Common myeloid progenitor, CD34-positive (primary cell): ENCODE measurements at regions not wholly inside any gene's neighbourhood (a gene's known extent, or its start where the extent isn't known, plus 50 kb on each side); places are given as distances from the start of the nearest gene placed in this dataset.

Experiments
- CTCF ChIA-PET: fragments of 350-600 bp; sonication (Branson Sonifier 250); formaldehyde crosslinking; loops from one replicate; lab custom pipeline; 2021; ENCODE audit warnings: antibody characterized with exemption; lab: Charles Lee
- POLR2A ChIA-PET: fragments of 350-600 bp; sonication (Branson Sonifier 250); formaldehyde crosslinking; loops from one replicate; lab custom pipeline; 2021; ENCODE audit warnings: antibody characterized with exemption; lab: Charles Lee
- DNase-seq, 3 donors: peaks; one replicate each; pipeline versions ENCODE4 v3.0.0 to v3.0.0-alpha.2; 2013
- H3K27ac ChIP-seq, 2 experiments: 1 replicate in 1 of 2; 2 replicates in 1 of 2; pipeline ENCODE4 v1.7.0; 2013; ENCODE audit warnings: inconsistent platforms in 2 of 2, low read length in 2 of 2, mild to moderate bottlenecking in 2 of 2, low read depth in 1 of 2, moderate library complexity in 1 of 2; ENCODE audit not compliant: severe bottlenecking in 2 of 2, insufficient read depth in 1 of 2, poor library complexity in 1 of 2
- H3K27me3 ChIP-seq, 5 experiments: replicated peaks in 2 of 5; 1 replicate in 3 of 5; 2 replicates in 2 of 5; pipeline versions ENCODE4 v1.6.1 to v1.7.0; 2013; ENCODE audit warnings: low read length in 4 of 5, mild to moderate bottlenecking in 2 of 5, moderate library complexity in 2 of 5, inconsistent platforms in 1 of 5; ENCODE audit not compliant: insufficient read depth in 5 of 5, control insufficient read depth in 4 of 5
- H3K36me3 ChIP-seq, 4 experiments: 1 replicate in 2 of 4; 2 replicates in 2 of 4; pipeline versions ENCODE4 v1.6.1 to v1.7.0; 2013; ENCODE audit warnings: low read length in 3 of 4, control low read depth in 1 of 4, mild to moderate bottlenecking in 1 of 4; ENCODE audit not compliant: control insufficient read depth in 4 of 4, insufficient read depth in 4 of 4
- H3K4me1 ChIP-seq, 4 experiments: 1 replicate in 3 of 4; 2 replicates in 1 of 4; pipeline versions ENCODE4 v1.6.1 to v1.7.1; 2013; ENCODE audit warnings: low read length in 3 of 4, mild to moderate bottlenecking in 3 of 4, control low read depth in 1 of 4, inconsistent platforms in 1 of 4, moderate library complexity in 1 of 4; ENCODE audit not compliant: control insufficient read depth in 4 of 4, insufficient read depth in 4 of 4; ENCODE audit errors: control extremely low read depth in 1 of 4
- H3K4me3 ChIP-seq, 7 experiments: 1 replicate in 4 of 7; 2 replicates in 3 of 7; pipeline versions ENCODE4 v1.5.1 to v1.7.0; 2013; ENCODE audit warnings: mild to moderate bottlenecking in 7 of 7, low read length in 6 of 7, moderate library complexity in 6 of 7, inconsistent platforms in 2 of 7, low read depth in 2 of 7, control low read depth in 1 of 7; ENCODE audit not compliant: insufficient read depth in 4 of 7, control insufficient read depth in 1 of 7; ENCODE audit errors: extremely low read depth in 1 of 7
- H3K9me3 ChIP-seq, 5 experiments: 1 replicate in 4 of 5; 2 replicates in 1 of 5; pipeline versions ENCODE4 v1.6.1 to v1.7.1; 2013; ENCODE audit warnings: low read length in 4 of 5, mild to moderate bottlenecking in 2 of 5, inconsistent platforms in 1 of 5, low read depth in 1 of 5, moderate library complexity in 1 of 5; ENCODE audit not compliant: control insufficient read depth in 4 of 5, insufficient read depth in 2 of 5; ENCODE audit errors: control extremely low read depth in 1 of 5
- WGBS: methylation state at CpG from one replicate; pipeline ENCODE4 v1.1.5; 2013; ENCODE audit not compliant: insufficient coverage; 5-methylcytosine and 5-hydroxymethylcytosine counted together

DNA sequence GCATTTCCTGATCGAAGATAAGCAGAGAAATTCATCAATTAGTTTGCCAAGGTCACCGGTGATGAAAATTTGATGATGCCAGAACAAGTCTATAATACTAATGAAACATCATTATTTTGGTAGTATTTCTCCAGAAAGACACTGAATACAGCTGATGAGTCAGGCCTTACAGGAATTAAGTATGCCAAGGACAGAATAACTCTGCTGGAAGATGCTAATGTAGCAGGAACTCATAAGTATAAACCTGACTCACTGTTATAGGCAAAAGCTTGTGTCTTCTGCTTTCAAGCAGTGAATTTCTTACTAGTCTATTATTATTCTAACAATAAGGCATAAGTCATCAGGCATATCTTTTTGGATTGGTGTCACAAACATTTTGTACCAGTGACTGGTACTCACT is 1825.1 kb upstream of the IGFBP7 start:
- CTCF ChIA-PET = no interaction called here
- no peak overlapping the region for H3K4me3 ChIP-seq
- no peaks in the 10 kb centered on the region for H3K4me1 ChIP-seq
- H3K27me3 ChIP-seq = no peaks in the 10 kb centered on the region
- no CpG with 5 or more reads among the region's 2 CpGs for WGBS
- POLR2A ChIA-PET = no interaction called here
- H3K36me3 ChIP-seq = no peaks in the 10 kb centered on the region
- H3K9me3 ChIP-seq = no peaks in the 10 kb centered on the region
- DNase-seq = no peak
- no peak overlapping the region for H3K27ac ChIP-seq

DNA sequence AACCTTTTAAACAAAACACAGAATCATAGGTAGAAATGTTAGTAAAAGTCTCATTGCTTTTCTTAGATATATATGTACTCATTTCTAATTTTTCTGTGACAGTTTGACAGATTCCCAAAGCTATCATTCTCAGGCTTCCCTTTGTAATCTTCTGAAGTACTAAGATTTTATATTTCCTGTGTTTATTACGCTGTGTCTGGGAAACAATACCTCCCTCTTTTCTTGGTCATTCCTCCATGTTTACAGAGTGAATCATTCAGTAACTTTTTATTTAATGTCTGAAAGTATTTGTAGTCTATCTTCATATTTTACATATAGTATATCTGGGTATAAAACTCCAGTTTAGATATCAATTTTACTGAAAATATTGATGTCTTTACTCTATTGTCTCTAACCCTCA is 1826.3 kb upstream of the IGFBP7 start:
- no peaks in the 10 kb centered on the region for H3K36me3 ChIP-seq
- no peaks in the 10 kb centered on the region for H3K9me3 ChIP-seq
- WGBS = no CpG with 5 or more reads among the region's 1 CpG
- H3K4me3 ChIP-seq = no peak overlapping the region
- H3K27me3 ChIP-seq = no peaks in the 10 kb centered on the region
- ChIA-PET CTCF (no interaction called here), POLR2A (no interaction called here)
- H3K4me1 ChIP-seq = no peaks in the 10 kb centered on the region
- DNase-seq = no peak
- H3K27ac ChIP-seq = no peak overlapping the region

GRCh38 chr4:58940167-58940566 is 1830.0 kb upstream of the IGFBP7 start:
- no peak overlapping the region for H3K4me3 ChIP-seq
- H3K27ac ChIP-seq = no peak overlapping the region
- DNase-seq = no peak
- no peaks in the 10 kb centered on the region for H3K4me1 ChIP-seq
- H3K27me3 ChIP-seq = no peaks in the 10 kb centered on the region
- H3K9me3 ChIP-seq = no peaks in the 10 kb centered on the region
- CTCF ChIA-PET = no interaction called here
- H3K36me3 ChIP-seq = no peaks in the 10 kb centered on the region
- 86% methylated on average over 1 of the region's 3 CpGs for WGBS
- POLR2A ChIA-PET = no interaction called here

- ChIA-PET CTCF (no interaction called here), POLR2A (no interaction called here)
- H3K36me3 ChIP-seq = no peaks in the 10 kb centered on the region
- H3K9me3 ChIP-seq = no peaks in the 10 kb centered on the region
- no peaks in the 10 kb centered on the region for H3K4me1 ChIP-seq
- H3K4me3 ChIP-seq = no peak overlapping the region
- no peak overlapping the region for H3K27ac ChIP-seq
- DNase-seq = no peak
- no CpG with 5 or more reads among the region's 1 CpG for WGBS
- H3K27me3 ChIP-seq = no peaks in the 10 kb centered on the region
Measured at GRCh38 chr4:58941286-58941685, 1831.1 kb upstream of the IGFBP7 start.

GRCh38 chr4:58953575-58953974 is 1843.4 kb upstream of the IGFBP7 start:
- H3K27ac ChIP-seq = no peak overlapping the region
- ChIA-PET POLR2A (no interaction called here), CTCF (no interaction called here)
- WGBS = 83% methylated on average over 2 of the region's 2 CpGs
- no peaks in the 10 kb centered on the region for H3K27me3 ChIP-seq
- H3K36me3 ChIP-seq = no peaks in the 10 kb centered on the region
- no peaks in the 10 kb centered on the region for H3K9me3 ChIP-seq
- H3K4me3 ChIP-seq = no peak overlapping the region
- H3K4me1 ChIP-seq = no peaks in the 10 kb centered on the region
- no peak for DNase-seq

- Histone ChIP-seq H3K9me3 (no peaks in the 10 kb centered on the region), H3K4me1 (no peaks in the 10 kb centered on the region), H3K36me3 (no peaks in the 10 kb centered on the region), H3K27me3 (no peaks in the 10 kb centered on the region), H3K27ac (no peak overlapping the region), H3K4me3 (no peak overlapping the region)
- no peak for DNase-seq
- 100% methylated on average over 3 of the region's 4 CpGs for WGBS
- ChIA-PET POLR2A (no interaction called here), CTCF (no interaction called here)
Measured at GRCh38 chr4:58957711-58958110, 1847.5 kb upstream of the IGFBP7 start.

DNA sequence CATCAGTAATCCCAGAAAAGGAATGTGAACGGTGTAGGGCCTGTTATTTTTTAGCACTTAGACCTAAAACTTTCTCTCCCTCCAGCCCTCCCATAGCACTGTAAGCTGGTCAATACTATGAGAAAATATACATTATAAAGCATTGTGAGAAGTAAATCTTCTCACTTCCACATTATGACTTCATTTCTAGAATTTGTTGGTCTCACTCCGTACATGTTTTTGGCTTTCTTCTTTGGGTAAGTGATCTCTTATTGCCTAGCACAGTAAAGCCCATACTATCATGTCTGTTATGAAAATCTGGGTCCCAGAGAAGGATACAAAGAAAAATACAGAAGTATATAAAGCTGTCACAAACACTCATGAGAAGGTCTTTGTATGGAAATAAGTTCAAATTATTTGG is 1851.1 kb upstream of the IGFBP7 start:
- CTCF ChIA-PET = no interaction called here
- POLR2A ChIA-PET = no interaction called here
- H3K4me1 ChIP-seq = no peaks in the 10 kb centered on the region

More for the DNA sequence above, 1851.1 kb upstream of the IGFBP7 start:
- DNase-seq = no peak
- no peaks in the 10 kb centered on the region for H3K27me3 ChIP-seq
- WGBS = no CpG with 5 or more reads among the region's 2 CpGs
- H3K27ac ChIP-seq = no peak overlapping the region
- no peak overlapping the region for H3K4me3 ChIP-seq
- no peaks in the 10 kb centered on the region for H3K36me3 ChIP-seq
- no peaks in the 10 kb centered on the region for H3K9me3 ChIP-seq
